HEK293 (cell line): ENCODE measurements at regions not wholly inside any gene's neighbourhood (a gene's known extent, or its start where the extent isn't known, plus 50 kb on each side); places are given as distances from the start of the nearest gene placed in this dataset.

ENCODE experiments used
- CTCF ChIP-seq: fragments of 450-650 bp; formaldehyde crosslinking; IDR thresholded peaks from 2 replicates; pipeline ENCODE4 v1.5.1; 2016; ENCODE audit warnings: missing biosample characterization, missing genetic modification characterization
- HOXC10 ChIP-seq: sonication (generic); formaldehyde crosslinking; IDR thresholded peaks from 2 replicates; pipeline ENCODE4 v1.8.1; 2023; ENCODE audit warnings: mild to moderate bottlenecking, missing genetic modification reagents
- REST ChIP-seq: fragments of 450-650 bp; formaldehyde crosslinking; IDR thresholded peaks from 2 replicates; pipeline ENCODE4 v1.5.1; 2016; ENCODE audit warnings: missing biosample characterization, missing genetic modification characterization
- YY1 ChIP-seq: fragments of 450-650 bp; formaldehyde crosslinking; IDR thresholded peaks from 2 replicates; pipeline ENCODE4 v1.5.1; 2018; ENCODE audit warnings: missing biosample characterization, missing genetic modification characterization
- ZBTB49 ChIP-seq: fragments of 450-650 bp; formaldehyde crosslinking; IDR thresholded peaks from 2 replicates; pipeline ENCODE4 v1.5.1; 2016; ENCODE audit warnings: missing biosample characterization, missing genetic modification characterization, low read depth
- ZNF274 ChIP-seq, 2 experiments: fragments of 200-500 bp in 1 of 2; fragments of 450-650 bp in 1 of 2; sonication (Bioruptor generic) in 1 of 2; formaldehyde crosslinking in 1 of 2; IDR thresholded peaks; 2 replicates each; pipeline versions ENCODE4 v1.5.1 to v1.6.1; 2014 to 2016; ENCODE audit warnings: borderline replicate concordance in 1 of 2, inconsistent platforms in 1 of 2, low read length in 1 of 2, missing biosample characterization in 1 of 2, missing genetic modification characterization in 1 of 2
- ZNF645 ChIP-seq: fragments of 450-650 bp; formaldehyde crosslinking; IDR thresholded peaks from 2 replicates; pipeline ENCODE4; 2016; ENCODE audit warnings: missing biosample characterization, missing genetic modification characterization

GRCh38 chr2:128475427-128476211, 157.0 kb upstream of the HS6ST1 start:
- no peak for TF ChIP-seq ZNF645 (tag by site-specific recombination)
- TF ChIP-seq CTCF (tag by site-specific recombination): no peak
- no peak for TF ChIP-seq ZNF274 (IDR thresholded peaks at IDR 0.05; ENCODE audit: low read length)
- TF ChIP-seq ZNF274 (tag by site-specific recombination; IDR thresholded peaks at IDR 0.05; ENCODE audit: borderline replicate concordance): no peak
- TF ChIP-seq REST (tag by site-specific recombination): no peak
- no peak for TF ChIP-seq HOXC10 (CRISPR knock-in tag)
- no peak for TF ChIP-seq ZBTB49 (tag by site-specific recombination)
- TF ChIP-seq YY1: no peak
